H9 (cell line): ENCODE measurements at regions not wholly inside any gene's neighbourhood (a gene's known extent, or its start where the extent isn't known, plus 50 kb on each side); places are given as distances from the start of the nearest gene placed in this dataset.

Experiments
- DNase-seq: peaks from one replicate; pipeline ENCODE4 v3.0.0-alpha.2; 2017
- H2AFZ ChIP-seq: one replicate; pipeline ENCODE4 v1.6.1; 2013; ENCODE audit warnings: mild to moderate bottlenecking, low read length, control low read depth, moderate library complexity
- H2AK5ac ChIP-seq: 2 replicates; pipeline ENCODE4 v1.6.1; 2013; ENCODE audit warnings: low read length, control low read depth, mixed read lengths; ENCODE audit not compliant: insufficient read length
- H2BK120ac ChIP-seq: one replicate; pipeline ENCODE4 v1.6.1; 2013; ENCODE audit warnings: low read depth, mild to moderate bottlenecking, low read length, control low read depth, inconsistent platforms; ENCODE audit not compliant: poor library complexity, severe bottlenecking
- H2BK12ac ChIP-seq: 2 replicates; pipeline ENCODE4 v1.6.1; 2013; ENCODE audit warnings: low read length, control low read depth, mixed read lengths, low read depth; ENCODE audit not compliant: insufficient read length
- H2BK15ac ChIP-seq: 2 replicates; pipeline ENCODE4 v1.6.1; 2013; ENCODE audit warnings: low read depth, low read length, control low read depth
- H2BK20ac ChIP-seq: one replicate; pipeline ENCODE4 v1.6.1; 2013; ENCODE audit warnings: low read depth, mild to moderate bottlenecking, low read length, control low read depth, inconsistent platforms; ENCODE audit not compliant: poor library complexity, severe bottlenecking
- H2BK5ac ChIP-seq: 2 replicates; pipeline ENCODE4 v1.6.1; 2013; ENCODE audit warnings: low read length, control low read depth, mixed read lengths; ENCODE audit not compliant: insufficient read length
- H3K14ac ChIP-seq: 2 replicates; pipeline ENCODE4 v1.6.1; 2013; ENCODE audit warnings: low read length, control low read depth; ENCODE audit not compliant: insufficient read depth
- H3K18ac ChIP-seq: 2 replicates; pipeline ENCODE4 v1.6.1; 2013; ENCODE audit warnings: low read depth, mild to moderate bottlenecking, mixed read lengths, low read length, control low read depth; ENCODE audit not compliant: insufficient read length
- H3K23ac ChIP-seq: 2 replicates; pipeline ENCODE4 v1.6.1; 2013; ENCODE audit warnings: low read length, control low read depth, mixed read lengths, low read depth; ENCODE audit not compliant: insufficient read length
- H3K23me2 ChIP-seq: 2 replicates; pipeline ENCODE4 v1.6.1; 2013; ENCODE audit warnings: low read depth, mild to moderate bottlenecking, mixed read lengths, low read length, control low read depth; ENCODE audit not compliant: insufficient read length, poor library complexity, severe bottlenecking
- H3K27ac ChIP-seq: 2 replicates; pipeline ENCODE4 v1.5.1; 2013; ENCODE audit warnings: low read length, control low read depth, mixed read lengths, low read depth; ENCODE audit not compliant: insufficient read length
- H3K27me3 ChIP-seq: 2 replicates; pipeline ENCODE4 v1.6.1; 2013; ENCODE audit warnings: low read length, control low read depth, inconsistent platforms; ENCODE audit not compliant: insufficient read depth
- H3K4ac ChIP-seq: 2 replicates; pipeline ENCODE4 v1.6.1; 2013; ENCODE audit warnings: low read depth, mild to moderate bottlenecking, control low read depth, inconsistent platforms, low read length, moderate library complexity
- H3K4me1 ChIP-seq: 2 replicates; pipeline ENCODE4 v1.6.1; 2013; ENCODE audit warnings: low read length, control low read depth, inconsistent platforms; ENCODE audit not compliant: insufficient read depth
- H3K4me2 ChIP-seq: 2 replicates; pipeline ENCODE4 v1.6.1; 2013; ENCODE audit warnings: low read length, control low read depth, mixed read lengths; ENCODE audit not compliant: insufficient read length, insufficient read depth
- H3K56ac ChIP-seq: 2 replicates; pipeline ENCODE4 v1.6.1; 2013; ENCODE audit warnings: low read depth, mild to moderate bottlenecking, mixed read lengths, low read length, control low read depth; ENCODE audit not compliant: insufficient read length
- H3K79me1 ChIP-seq: 2 replicates; pipeline ENCODE4 v1.6.1; 2013; ENCODE audit warnings: low read depth, mild to moderate bottlenecking, moderate library complexity, low read length, control low read depth, inconsistent platforms; ENCODE audit not compliant: insufficient read depth, poor library complexity, severe bottlenecking
- H3K79me2 ChIP-seq: 2 replicates; pipeline ENCODE4 v1.6.1; 2013; ENCODE audit warnings: low read length, control low read depth, inconsistent platforms; ENCODE audit not compliant: insufficient read depth
- H3K9ac ChIP-seq: 2 replicates; pipeline ENCODE4 v1.6.1; 2013; ENCODE audit warnings: low read length, control low read depth, mixed read lengths; ENCODE audit not compliant: insufficient read length; ENCODE audit errors: extremely low read depth
- H3K9me3 ChIP-seq: one replicate; pipeline ENCODE4 v1.6.1; 2013; ENCODE audit warnings: low read depth, low read length, inconsistent platforms; ENCODE audit not compliant: control insufficient read depth
- H3T11ph ChIP-seq: one replicate; pipeline ENCODE4 v1.6.1; 2013; ENCODE audit warnings: mild to moderate bottlenecking, low read length, control low read depth, inconsistent platforms
- H4K20me1 ChIP-seq: one replicate; pipeline ENCODE4 v1.6.1; 2013; ENCODE audit not compliant: control insufficient read depth, insufficient read length, insufficient read depth
- H4K5ac ChIP-seq: 2 replicates; pipeline ENCODE4 v1.6.1; 2013; ENCODE audit warnings: low read depth, mild to moderate bottlenecking, mixed read lengths, low read length, control low read depth; ENCODE audit not compliant: insufficient read length
- H4K8ac ChIP-seq: replicated peaks from 2 replicates; pipeline ENCODE4 v1.6.1; 2013; ENCODE audit warnings: low read length, control low read depth, mixed read lengths, low read depth; ENCODE audit not compliant: insufficient read length
- H4K91ac ChIP-seq: 2 replicates; pipeline ENCODE4 v1.6.1; 2013; ENCODE audit warnings: low read depth, mild to moderate bottlenecking, moderate library complexity, mixed read lengths, low read length, control low read depth; ENCODE audit not compliant: insufficient read length
- H3K27ac Mint-ChIP-seq, 3 experiments: 2 replicates in 2 of 3; 3 replicates in 1 of 3; pipeline ENCODE4 v1.8.0; 2020 to 2021; ENCODE audit warnings: mixed read lengths in 3 of 3, mild to moderate bottlenecking in 1 of 3, moderate library complexity in 1 of 3
- H3K27me3 Mint-ChIP-seq: 2 replicates; pipeline ENCODE4 v1.8.0; 2021; ENCODE audit warnings: low read depth, mild to moderate bottlenecking, moderate library complexity, mixed read lengths
- H3K36me3 Mint-ChIP-seq, 3 experiments: 2 replicates in 2 of 3; 3 replicates in 1 of 3; pipeline ENCODE4 v1.8.0; 2020 to 2021; ENCODE audit warnings: low read depth in 3 of 3, mixed read lengths in 3 of 3; ENCODE audit not compliant: insufficient read depth in 1 of 3
- H3K4me1 Mint-ChIP-seq, 2 experiments: 2 replicates each; pipeline ENCODE4 v1.8.0; 2020; ENCODE audit warnings: mixed read lengths in 2 of 2
- H3K4me3 Mint-ChIP-seq, 2 experiments: 2 replicates in 1 of 2; 3 replicates in 1 of 2; pipeline ENCODE4 v1.8.0; 2020 to 2021; ENCODE audit warnings: mild to moderate bottlenecking in 2 of 2, mixed read lengths in 2 of 2, moderate library complexity in 1 of 2
- H3K9me3 Mint-ChIP-seq, 2 experiments: 2 replicates in 1 of 2; 3 replicates in 1 of 2; pipeline ENCODE4 v1.8.0; 2020; ENCODE audit warnings: mild to moderate bottlenecking in 2 of 2, mixed read lengths in 2 of 2, moderate library complexity in 1 of 2
- CTCF ChIP-seq: fragments of 200-600 bp; sonication (generic); conservative IDR thresholded peaks from 3 replicates; pipeline ENCODE4 v1.8.0; 2021; ENCODE audit warnings: antibody characterized with exemption, mild to moderate bottlenecking
- WGBS: extraction: QIAGEN DNeasy Blood & Tissue Kit; methylation state at CpG from one replicate; pipeline ENCODE4 v1.1.7; 2013; ENCODE audit warnings: missing lambda C conversion rate, low lambda C conversion rate, mixed read lengths; ENCODE audit not compliant: insufficient read length; ENCODE audit errors: extremely low coverage; 5-methylcytosine and 5-hydroxymethylcytosine counted together

GRCh38 chr15:93239591-93239990 lies 150.6 kb upstream of the RGMA start:
- no peak for TF ChIP-seq CTCF
- Histone ChIP-seq H3K27me3 (no peaks in the 10 kb centered on the region; the same call in 1 of the 2 replicates), H2BK5ac (no peak overlapping the region), H3K56ac (no peak overlapping the region), H4K5ac (no peak overlapping the region), H2BK20ac (no peak overlapping the region), H3K14ac (no peak overlapping the region), H3K23ac (no peak overlapping the region), H2AFZ (no peak overlapping the region), H2BK12ac (no peak overlapping the region), H2BK120ac (no peak overlapping the region), H3K4me1 (peaks cover 5% of the 10 kb centered on the region; the same call in 1 of the 2 replicates), H3T11ph (no peak overlapping the region), H3K9ac (no peak overlapping the region), H3K23me2 (no peaks in the 10 kb centered on the region), H3K27ac (no peak overlapping the region), H4K20me1 (no peaks in the 10 kb centered on the region), H4K91ac (no peak overlapping the region), H2AK5ac (no peak overlapping the region), H3K9me3 (no peaks in the 10 kb centered on the region), H3K18ac (no peak overlapping the region), H3K79me1 (no peaks in the 10 kb centered on the region), H4K8ac (no peak overlapping the region), H3K79me2 (no peaks in the 10 kb centered on the region), H3K4ac (no peak overlapping the region), H2BK15ac (no peak overlapping the region), H3K4me2 (no peak overlapping the region)
- H3K36me3 Mint-ChIP-seq: no peaks in the 10 kb centered on the region; a peak in 1 of 7 replicates
- H3K4me3 Mint-ChIP-seq: no peak overlapping the region
- peaks cover 31 to 44% of the 10 kb centered on the region in 2 experiments for H3K4me1 Mint-ChIP-seq
- H3K27me3 Mint-ChIP-seq: peaks cover 58% of the 10 kb centered on the region
- WGBS: no CpG with 5 or more reads among the region's 8 CpGs
- H3K9me3 Mint-ChIP-seq: peaks cover 3 to 10% of the 10 kb centered on the region in 2 experiments; a peak in 2 of 5 replicates
- H3K27ac Mint-ChIP-seq: no peak overlapping the region
- no peak for DNase-seq
